ENCODE measurements at regions not wholly inside any gene's neighbourhood (a gene's known extent, or its start where the extent isn't known, plus 50 kb on each side); places are given as distances from the start of the nearest gene placed in this dataset.

DNA sequence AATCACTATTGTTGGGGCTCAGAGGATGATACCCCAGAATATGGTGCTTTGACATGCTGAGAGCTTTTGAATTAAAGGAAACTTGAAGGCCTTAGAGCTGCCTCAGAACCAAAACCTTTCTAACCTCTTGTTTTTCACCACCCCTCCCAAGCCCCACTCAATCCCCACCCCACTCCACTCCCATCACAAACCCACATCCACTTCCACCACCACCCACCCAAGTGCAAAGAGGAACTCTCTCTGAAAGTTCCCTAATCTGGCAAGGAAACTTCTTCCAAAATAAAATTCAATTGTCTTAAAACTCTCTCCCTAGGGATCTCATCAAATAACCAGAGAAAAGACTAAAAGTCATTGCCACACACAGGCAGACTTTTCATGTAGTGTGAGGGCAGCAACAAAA, 301.2 kb upstream of the ARHGEF26 start:
- TF ChIP-seq, protein P1, sequence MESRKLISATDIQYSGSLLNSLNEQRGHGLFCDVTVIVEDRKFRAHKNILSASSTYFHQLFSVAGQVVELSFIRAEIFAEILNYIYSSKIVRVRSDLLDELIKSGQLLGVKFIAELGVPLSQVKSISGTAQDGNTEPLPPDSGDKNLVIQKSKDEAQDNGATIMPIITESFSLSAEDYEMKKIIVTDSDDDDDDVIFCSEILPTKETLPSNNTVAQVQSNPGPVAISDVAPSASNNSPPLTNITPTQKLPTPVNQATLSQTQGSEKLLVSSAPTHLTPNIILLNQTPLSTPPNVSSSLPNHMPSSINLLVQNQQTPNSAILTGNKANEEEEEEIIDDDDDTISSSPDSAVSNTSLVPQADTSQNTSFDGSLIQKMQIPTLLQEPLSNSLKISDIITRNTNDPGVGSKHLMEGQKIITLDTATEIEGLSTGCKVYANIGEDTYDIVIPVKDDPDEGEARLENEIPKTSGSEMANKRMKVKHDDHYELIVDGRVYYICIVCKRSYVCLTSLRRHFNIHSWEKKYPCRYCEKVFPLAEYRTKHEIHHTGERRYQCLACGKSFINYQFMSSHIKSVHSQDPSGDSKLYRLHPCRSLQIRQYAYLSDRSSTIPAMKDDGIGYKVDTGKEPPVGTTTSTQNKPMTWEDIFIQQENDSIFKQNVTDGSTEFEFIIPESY (IDR thresholded peaks at IDR 0.05): no peak
- TF ChIP-seq FOS (IDR thresholded peaks at IDR 0.05; ENCODE audit: borderline replicate concordance, extremely low read depth, insufficient read length): no peak
- no peak for TF ChIP-seq TAF1 (IDR thresholded peaks at IDR 0.05; ENCODE audit: borderline replicate concordance, low read depth, low read length)
- no peak for TF ChIP-seq ESRRA (IDR thresholded peaks at IDR 0.05; ENCODE audit: low read length)
- TF ChIP-seq RUNX3 (IDR thresholded peaks at IDR 0.05; ENCODE audit: low read length): no peak
- TF ChIP-seq, protein P2, sequence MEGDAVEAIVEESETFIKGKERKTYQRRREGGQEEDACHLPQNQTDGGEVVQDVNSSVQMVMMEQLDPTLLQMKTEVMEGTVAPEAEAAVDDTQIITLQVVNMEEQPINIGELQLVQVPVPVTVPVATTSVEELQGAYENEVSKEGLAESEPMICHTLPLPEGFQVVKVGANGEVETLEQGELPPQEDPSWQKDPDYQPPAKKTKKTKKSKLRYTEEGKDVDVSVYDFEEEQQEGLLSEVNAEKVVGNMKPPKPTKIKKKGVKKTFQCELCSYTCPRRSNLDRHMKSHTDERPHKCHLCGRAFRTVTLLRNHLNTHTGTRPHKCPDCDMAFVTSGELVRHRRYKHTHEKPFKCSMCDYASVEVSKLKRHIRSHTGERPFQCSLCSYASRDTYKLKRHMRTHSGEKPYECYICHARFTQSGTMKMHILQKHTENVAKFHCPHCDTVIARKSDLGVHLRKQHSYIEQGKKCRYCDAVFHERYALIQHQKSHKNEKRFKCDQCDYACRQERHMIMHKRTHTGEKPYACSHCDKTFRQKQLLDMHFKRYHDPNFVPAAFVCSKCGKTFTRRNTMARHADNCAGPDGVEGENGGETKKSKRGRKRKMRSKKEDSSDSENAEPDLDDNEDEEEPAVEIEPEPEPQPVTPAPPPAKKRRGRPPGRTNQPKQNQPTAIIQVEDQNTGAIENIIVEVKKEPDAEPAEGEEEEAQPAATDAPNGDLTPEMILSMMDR (IDR thresholded peaks at IDR 0.05 in 2 of 3, conservative IDR thresholded peaks at IDR 0.05 in 1 of 3; ENCODE audit: control insufficient read depth in 2 of 3, extremely low read depth in 1 of 3, insufficient read depth in 1 of 3, low read depth in 3 of 3, low read length in 3 of 3): no peak

Data from GM12878 (cell line).